ENCODE measurements at regions not wholly inside any gene's neighbourhood (a gene's known extent, or its start where the extent isn't known, plus 50 kb on each side); places are given as distances from the start of the nearest gene placed in this dataset.
A peak's percentile ranks its signal among the peaks of the same experiment; 100 is the strongest.

DNA sequence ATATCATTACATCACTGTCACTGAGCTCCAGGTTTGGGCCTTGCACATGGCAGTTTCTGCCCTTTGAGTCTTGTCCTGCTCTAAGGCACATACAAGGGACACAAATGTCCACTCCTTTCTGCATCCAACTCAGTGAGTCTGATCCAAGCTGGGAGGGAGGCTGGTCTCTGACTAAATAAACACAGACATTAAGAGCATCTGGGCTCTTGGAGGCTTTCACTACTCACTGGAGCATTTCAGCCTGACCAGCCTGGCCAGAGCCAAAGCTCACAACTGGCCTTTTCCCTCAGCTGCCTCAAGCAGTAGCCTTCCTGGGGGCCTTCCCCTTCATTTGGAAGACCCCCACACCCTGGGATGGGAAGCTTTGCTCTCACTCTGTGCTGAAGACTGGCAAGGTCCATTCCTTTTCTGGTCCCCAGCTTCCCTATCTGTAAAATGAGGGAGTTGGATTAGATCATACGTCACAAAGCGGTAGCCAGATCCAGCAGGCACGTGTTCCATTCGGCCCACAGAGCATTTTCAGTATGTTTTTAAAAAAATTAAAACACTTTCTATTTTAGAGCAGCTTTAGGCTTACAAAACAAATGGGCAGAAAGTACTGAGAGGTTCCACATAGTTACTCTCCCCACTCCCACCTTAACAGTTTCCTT, 58.6 kb upstream of the XPA start:
- H3K4me3 Mint-ChIP-seq: no peak overlapping the region
- Histone ChIP-seq H3K27ac (ENCODE audit: low read depth, low read length) (no peak overlapping the region), H3K4me1 (ENCODE audit: insufficient read depth, low read length) (no peaks in the 10 kb centered on the region), H3K36me3 (ENCODE audit: insufficient read depth, low read length) (no peaks in the 10 kb centered on the region), H3K27me3 (ENCODE audit: insufficient read depth, low read length) (no peaks in the 10 kb centered on the region), H3K4me3 (ENCODE audit: low read length in 2 of 2) (no peak overlapping the region), H3K9me3 (ENCODE audit: control insufficient read depth in 1 of 2, low read length in 2 of 2) (no peaks in the 10 kb centered on the region)
- DNase-seq: no peak
- no peaks in the 10 kb centered on the region for H3K4me1 Mint-ChIP-seq
- POLR2A ChIA-PET (ENCODE audit: partially characterized antibody): no interaction called here
- peaks cover 9 to 19% of the 10 kb centered on the region in 2 donors for H3K27me3 Mint-ChIP-seq
- CTCF ChIA-PET (ENCODE audit: partially characterized antibody): no interaction called here
- no peaks in the 10 kb centered on the region for H3K36me3 Mint-ChIP-seq
- peaks cover 0 to 2% (median 0%) of the 10 kb centered on the region in 8 donors for H3K9me3 Mint-ChIP-seq
- H3K27ac Mint-ChIP-seq: no peak overlapping the region
- intact Hi-C loops (cut with micrococcal nuclease): no loop called here

GRCh38 chr9:97756991-97757390, 59.9 kb upstream of the XPA start:
- no peak overlapping the region for H3K4me3 ChIP-seq (ENCODE audit: low read length in 2 of 2)
- no peak overlapping the region for H3K27ac ChIP-seq (ENCODE audit: low read depth, low read length)
- Mint-ChIP-seq H3K27ac (no peak overlapping the region), H3K36me3 (no peaks in the 10 kb centered on the region), H3K4me1 (no peaks in the 10 kb centered on the region), H3K27me3 (peaks cover 21 to 29% of the 10 kb centered on the region in 2 donors), H3K4me3 (no peak overlapping the region), H3K9me3 (peaks cover 0 to 2% (median 0%) of the 10 kb centered on the region in 8 donors)
- ChIA-PET POLR2A (ENCODE audit: partially characterized antibody) (no interaction called here), CTCF (ENCODE audit: partially characterized antibody) (no interaction called here)
- H3K27me3 ChIP-seq (ENCODE audit: insufficient read depth, low read length): no peaks in the 10 kb centered on the region
- no peak for DNase-seq
- H3K9me3 ChIP-seq (ENCODE audit: control insufficient read depth in 1 of 2, low read length in 2 of 2): no peaks in the 10 kb centered on the region
- intact Hi-C loops (cut with micrococcal nuclease): no loop called here
- H3K4me1 ChIP-seq (ENCODE audit: insufficient read depth, low read length): no peaks in the 10 kb centered on the region
- no peaks in the 10 kb centered on the region for H3K36me3 ChIP-seq (ENCODE audit: insufficient read depth, low read length)

DNA sequence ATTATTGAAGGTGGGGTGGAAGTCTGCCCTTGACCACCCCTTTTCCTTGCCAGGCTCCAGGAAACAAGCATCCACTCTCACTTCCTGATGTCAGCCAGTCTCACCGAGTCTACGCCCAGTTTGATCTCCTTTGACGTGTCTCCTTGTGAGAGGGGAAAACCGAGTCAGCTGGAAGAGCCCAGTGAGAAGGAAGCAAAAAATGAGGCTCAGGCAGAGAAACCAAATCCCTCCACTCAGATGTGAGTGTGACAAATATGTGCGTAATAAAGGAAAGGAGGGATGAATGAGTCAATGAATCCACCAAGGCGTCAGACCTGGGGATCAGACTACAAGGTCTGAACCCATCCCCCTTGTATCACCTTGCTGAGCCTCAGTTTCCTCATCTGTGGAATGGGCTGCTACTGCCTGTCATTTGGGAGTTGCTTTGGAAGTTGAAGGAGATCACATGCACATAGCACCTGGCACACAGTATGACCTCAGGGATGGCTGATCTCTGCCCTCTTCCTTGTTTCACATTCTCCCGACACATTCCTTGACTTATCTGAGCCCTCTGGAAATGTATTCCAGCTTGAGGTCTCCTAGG, 61.3 kb upstream of the XPA start:
- peak overlapping the region in 1 of 7 donors; percentile 5 for H3K27ac Mint-ChIP-seq
- H3K36me3 ChIP-seq (ENCODE audit: insufficient read depth, low read length): no peaks in the 10 kb centered on the region
- CTCF ChIA-PET (ENCODE audit: partially characterized antibody): no interaction called here

GRCh38 chr9:97759581-97760288, 62.6 kb upstream of the XPA start:
- Histone ChIP-seq H3K9me3 (ENCODE audit: control insufficient read depth in 1 of 2, low read length in 2 of 2) (no peaks in the 10 kb centered on the region), H3K27ac (ENCODE audit: low read depth, low read length) (no peak overlapping the region), H3K36me3 (ENCODE audit: insufficient read depth, low read length) (no peaks in the 10 kb centered on the region), H3K4me1 (ENCODE audit: insufficient read depth, low read length) (no peaks in the 10 kb centered on the region), H3K27me3 (ENCODE audit: insufficient read depth, low read length) (no peaks in the 10 kb centered on the region), H3K4me3 (ENCODE audit: low read length in 2 of 2) (no peak overlapping the region)
- no peak overlapping the region for H3K27ac Mint-ChIP-seq
- CTCF ChIA-PET (ENCODE audit: partially characterized antibody): no interaction called here
- POLR2A ChIA-PET (ENCODE audit: partially characterized antibody): no interaction called here
- DNase-seq: no peak
- no peak overlapping the region for H3K4me3 Mint-ChIP-seq
- H3K27me3 Mint-ChIP-seq: peaks cover 33 to 36% of the 10 kb centered on the region in 2 donors
- no peaks in the 10 kb centered on the region for H3K4me1 Mint-ChIP-seq
- intact Hi-C loops (cut with micrococcal nuclease): no loop called here
- H3K36me3 Mint-ChIP-seq: no peaks in the 10 kb centered on the region
- peaks cover 0 to 5% (median 0%) of the 10 kb centered on the region in 8 donors for H3K9me3 Mint-ChIP-seq

More for the DNA sequence above, 61.3 kb upstream of the XPA start:
- no peaks in the 10 kb centered on the region for H3K36me3 Mint-ChIP-seq
- Histone ChIP-seq H3K4me1 (ENCODE audit: insufficient read depth, low read length) (no peaks in the 10 kb centered on the region), H3K4me3 (ENCODE audit: low read length in 2 of 2) (no peak overlapping the region), H3K9me3 (ENCODE audit: control insufficient read depth in 1 of 2, low read length in 2 of 2) (no peaks in the 10 kb centered on the region), H3K27me3 (ENCODE audit: insufficient read depth, low read length) (no peaks in the 10 kb centered on the region), H3K27ac (ENCODE audit: low read depth, low read length) (no peak overlapping the region)
- H3K4me1 Mint-ChIP-seq: no peaks in the 10 kb centered on the region
- POLR2A ChIA-PET (ENCODE audit: partially characterized antibody): no interaction called here
- no peak overlapping the region for H3K4me3 Mint-ChIP-seq
- intact Hi-C loops (cut with micrococcal nuclease): no loop called here
- H3K27me3 Mint-ChIP-seq: peaks cover 29 to 35% of the 10 kb centered on the region in 2 donors
- no peak for DNase-seq
- H3K9me3 Mint-ChIP-seq: peaks cover 0 to 5% (median 0%) of the 10 kb centered on the region in 8 donors

DNA sequence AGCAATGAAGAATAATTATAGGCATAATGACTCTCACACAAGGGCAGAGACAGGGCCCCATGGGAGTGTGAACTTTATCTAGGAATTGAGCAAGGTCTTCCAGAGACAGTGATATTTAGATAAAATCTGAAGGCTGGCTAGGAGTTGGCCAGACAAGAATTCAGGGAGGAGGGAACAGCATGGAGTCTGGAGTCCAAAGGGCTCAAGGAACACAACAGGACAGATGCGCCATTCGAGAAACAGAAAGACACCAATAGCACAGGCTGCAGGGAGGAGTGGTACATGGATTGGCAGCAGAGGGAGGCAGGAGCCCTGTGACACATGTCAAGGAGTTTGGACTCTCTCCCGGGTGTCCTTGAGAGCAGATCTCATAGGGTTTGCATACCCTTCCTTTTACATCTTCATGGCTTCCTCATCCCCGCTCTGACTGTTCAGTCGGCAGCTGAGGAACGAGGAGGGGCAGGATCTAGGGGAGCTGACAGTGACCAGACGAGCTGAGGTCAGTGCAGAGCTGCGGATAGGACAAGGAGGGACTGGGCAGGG, 64.0 kb upstream of the XPA start:
- CTCF ChIA-PET (ENCODE audit: partially characterized antibody): no interaction called here
- Histone ChIP-seq H3K27ac (ENCODE audit: low read depth, low read length) (no peak overlapping the region), H3K4me3 (ENCODE audit: low read length in 2 of 2) (no peak overlapping the region), H3K36me3 (ENCODE audit: insufficient read depth, low read length) (no peaks in the 10 kb centered on the region), H3K4me1 (ENCODE audit: insufficient read depth, low read length) (no peaks in the 10 kb centered on the region), H3K9me3 (ENCODE audit: control insufficient read depth in 1 of 2, low read length in 2 of 2) (no peaks in the 10 kb centered on the region), H3K27me3 (ENCODE audit: insufficient read depth, low read length) (no peaks in the 10 kb centered on the region)
- Mint-ChIP-seq H3K4me3 (no peak overlapping the region), H3K4me1 (no peaks in the 10 kb centered on the region), H3K27ac (no peak overlapping the region), H3K36me3 (no peaks in the 10 kb centered on the region), H3K9me3 (peaks cover 0 to 2% (median 0%) of the 10 kb centered on the region in 8 donors), H3K27me3 (peaks cover 32 to 45% of the 10 kb centered on the region in 2 donors)
- DNase-seq: no peak
- POLR2A ChIA-PET (ENCODE audit: partially characterized antibody): no interaction called here
- intact Hi-C loops (cut with micrococcal nuclease): no loop called here

DNA sequence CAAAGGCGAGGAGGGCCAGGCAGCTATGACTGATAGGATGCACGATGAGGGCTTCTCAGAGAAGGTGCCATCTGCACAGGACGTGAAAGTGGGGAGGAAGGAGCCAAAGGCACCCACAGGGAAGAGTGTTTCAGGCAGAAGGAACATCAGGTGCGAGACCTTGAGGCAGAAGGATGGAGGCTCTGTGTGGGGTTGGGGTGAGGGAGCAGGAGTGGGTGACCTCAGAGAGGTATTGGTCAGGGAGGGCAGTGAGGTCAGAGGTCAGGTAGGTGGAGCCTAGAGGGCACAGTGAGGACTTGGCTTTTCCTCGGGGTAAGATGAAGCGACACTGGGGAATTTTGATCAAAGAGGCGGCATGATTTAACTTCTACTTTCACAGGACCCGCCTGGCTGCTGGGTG, 64.7 kb upstream of the XPA start:
- H3K4me1 ChIP-seq (ENCODE audit: insufficient read depth, low read length): no peaks in the 10 kb centered on the region
- H3K9me3 ChIP-seq (ENCODE audit: control insufficient read depth in 1 of 2, low read length in 2 of 2): no peaks in the 10 kb centered on the region
- Mint-ChIP-seq H3K9me3 (peaks cover 0 to 2% (median 0%) of the 10 kb centered on the region in 8 donors), H3K27me3 (peaks cover 32 to 45% of the 10 kb centered on the region in 2 donors), H3K4me3 (no peak overlapping the region), H3K36me3 (no peaks in the 10 kb centered on the region), H3K4me1 (no peaks in the 10 kb centered on the region), H3K27ac (no peak overlapping the region)
- DNase-seq: no peak
- no peak overlapping the region for H3K27ac ChIP-seq (ENCODE audit: low read depth, low read length)
- CTCF ChIA-PET (ENCODE audit: partially characterized antibody): no interaction called here
- H3K27me3 ChIP-seq (ENCODE audit: insufficient read depth, low read length): no peaks in the 10 kb centered on the region
- H3K4me3 ChIP-seq (ENCODE audit: low read length in 2 of 2): no peak overlapping the region
- H3K36me3 ChIP-seq (ENCODE audit: insufficient read depth, low read length): no peaks in the 10 kb centered on the region
- POLR2A ChIA-PET (ENCODE audit: partially characterized antibody): no interaction called here
- intact Hi-C loops (cut with micrococcal nuclease): no loop called here

GRCh38 chr9:97763874-97764273, 66.7 kb upstream of the XPA start:
- Mint-ChIP-seq H3K9me3 (peaks cover 0 to 2% (median 0%) of the 10 kb centered on the region in 8 donors), H3K27ac (no peak overlapping the region), H3K4me3 (no peak overlapping the region), H3K4me1 (no peaks in the 10 kb centered on the region), H3K27me3 (peaks cover 31 to 41% of the 10 kb centered on the region in 2 donors), H3K36me3 (no peaks in the 10 kb centered on the region)
- no peak overlapping the region for H3K4me3 ChIP-seq (ENCODE audit: low read length in 2 of 2)
- no peaks in the 10 kb centered on the region for H3K36me3 ChIP-seq (ENCODE audit: insufficient read depth, low read length)
- H3K27ac ChIP-seq (ENCODE audit: low read depth, low read length): no peak overlapping the region
- intact Hi-C loops (cut with micrococcal nuclease): no loop called here
- H3K9me3 ChIP-seq (ENCODE audit: control insufficient read depth in 1 of 2, low read length in 2 of 2): no peaks in the 10 kb centered on the region
- no peaks in the 10 kb centered on the region for H3K27me3 ChIP-seq (ENCODE audit: insufficient read depth, low read length)
- CTCF ChIA-PET (ENCODE audit: partially characterized antibody): no interaction called here
- POLR2A ChIA-PET (ENCODE audit: partially characterized antibody): no interaction called here
- no peak for DNase-seq
- H3K4me1 ChIP-seq (ENCODE audit: insufficient read depth, low read length): no peaks in the 10 kb centered on the region
